Caco-2 (cell line): ENCODE measurements at regions not wholly inside any gene's neighbourhood (a gene's known extent, or its start where the extent isn't known, plus 50 kb on each side); places are given as distances from the start of the nearest gene placed in this dataset.

ENCODE experiments used
- BruUV-seq: library from RNA; stranded (reverse); fragments of 400-500 nt; replicated peaks from 2 replicates; lab custom pipeline; 2021; lab: Mats Ljungman, UMichigan
- CTCF ChIA-PET: fragments of 300-600 bp; sonication (Branson Sonifier 250); formaldehyde crosslinking; loops from one replicate; lab custom pipeline; 2022; ENCODE audit warnings: antibody characterized with exemption; lab: Charles Lee
- POLR2A ChIA-PET: fragments of 300-600 bp; sonication (Branson Sonifier 250); formaldehyde crosslinking; loops from one replicate; lab custom pipeline; 2022; ENCODE audit warnings: antibody characterized with exemption; lab: Charles Lee
- DNase-seq, 2 experiments: peaks; one replicate each; pipeline versions ENCODE4 v3.0.0 to v3.0.0-alpha.2; 2020 to 2022
- H3K27me3 ChIP-seq: replicated peaks from 2 replicates; pipeline ENCODE4 v1.6.0; 2011; ENCODE audit warnings: low read length; ENCODE audit not compliant: control insufficient read depth, insufficient read depth
- H3K36me3 ChIP-seq: 2 replicates; pipeline ENCODE4 v1.5.1; 2011; ENCODE audit warnings: low read length; ENCODE audit not compliant: control insufficient read depth, insufficient read depth
- H3K4me1 ChIP-seq: fragments of 250-450 bp; sonication (Bioruptor Pico); 2 replicates; pipeline ENCODE4 v1.5.1; 2020; ENCODE audit warnings: mild to moderate bottlenecking
- H3K4me3 ChIP-seq: 2 replicates; pipeline ENCODE4 v1.5.1; 2011; ENCODE audit warnings: low read depth, mild to moderate bottlenecking, control low read depth, low read length
- H3K9me3 ChIP-seq: fragments of 250-450 bp; sonication (Bioruptor Pico); 2 replicates; pipeline ENCODE4 v1.5.1; 2020; ENCODE audit warnings: mild to moderate bottlenecking, moderate library complexity
- H3K27ac Mint-ChIP-seq: one replicate; pipeline ENCODE4 v1.8.0; 2022; ENCODE audit warnings: mixed read lengths; ENCODE audit not compliant: unreplicated experiment
- H3K27me3 Mint-ChIP-seq: one replicate; pipeline ENCODE4 v1.8.0; 2022; ENCODE audit warnings: mixed read lengths; ENCODE audit not compliant: insufficient read depth, unreplicated experiment
- H3K36me3 Mint-ChIP-seq: one replicate; pipeline ENCODE4 v1.8.0; 2022; ENCODE audit warnings: mild to moderate bottlenecking, mixed read lengths; ENCODE audit not compliant: insufficient read depth, unreplicated experiment
- H3K4me1 Mint-ChIP-seq: one replicate; pipeline ENCODE4 v1.8.0; 2022; ENCODE audit warnings: low read depth, mixed read lengths; ENCODE audit not compliant: unreplicated experiment
- H3K4me3 Mint-ChIP-seq: one replicate; pipeline ENCODE4 v1.8.0; 2022; ENCODE audit warnings: mild to moderate bottlenecking, moderate library complexity, mixed read lengths; ENCODE audit not compliant: unreplicated experiment
- H3K9me3 Mint-ChIP-seq: one replicate; pipeline ENCODE4 v1.8.0; 2022; ENCODE audit warnings: mixed read lengths; ENCODE audit not compliant: unreplicated experiment
- CTCF ChIP-seq, 2 experiments: fragments of 200-600 bp in 1 of 2; IDR thresholded peaks; 1 replicate in 1 of 2; 2 replicates in 1 of 2; pipeline versions ENCODE4 v1.5.1 to v1.8.0; 2011 to 2022; ENCODE audit warnings: antibody characterized with exemption in 1 of 2, control low read depth in 1 of 2, inconsistent platforms in 1 of 2, low read depth in 1 of 2, low read length in 1 of 2, mild to moderate bottlenecking in 1 of 2, moderate library complexity in 1 of 2; ENCODE audit not compliant: insufficient read depth in 1 of 2, severe bottlenecking in 1 of 2, unreplicated experiment in 1 of 2
- intact Hi-C: fragments of 100-400 bp; cut with micrococcal nuclease; formaldehyde crosslinking; loops from one replicate; pipeline ENCODE4 v1.10.0; 2022; ENCODE audit not compliant: unreplicated experiment

- H3K4me3 Mint-ChIP-seq = no peak overlapping the region
- no peaks in the 10 kb centered on the region for H3K9me3 Mint-ChIP-seq
- BruUV-seq = no TSS peak
- Histone ChIP-seq H3K27me3 (no peaks in the 10 kb centered on the region), H3K4me3 (no peak overlapping the region), H3K36me3 (no peaks in the 10 kb centered on the region), H3K9me3 (no peaks in the 10 kb centered on the region), H3K4me1 (no peaks in the 10 kb centered on the region)
- H3K4me1 Mint-ChIP-seq = no peaks in the 10 kb centered on the region
- ChIA-PET POLR2A (no interaction called here), CTCF (no interaction called here)
- H3K27ac Mint-ChIP-seq = no peak overlapping the region
- no peaks in the 10 kb centered on the region for H3K27me3 Mint-ChIP-seq
- no peak for TF ChIP-seq CTCF (IDR thresholded peaks at IDR 0.05; ENCODE audit: insufficient read depth in 1 of 2, low read depth in 1 of 2, low read length in 1 of 2, severe bottlenecking in 1 of 2, unreplicated experiment in 1 of 2)
- no peak for DNase-seq
- H3K36me3 Mint-ChIP-seq = no peaks in the 10 kb centered on the region
- intact Hi-C loops = no loop called here
Observed at GRCh38 chr6:81307651-81308214, 444.7 kb downstream of the TENT5A start.

- intact Hi-C loops = no loop called here
- H3K27ac Mint-ChIP-seq = no peak overlapping the region
- no peak overlapping the region for H3K4me3 Mint-ChIP-seq
- Histone ChIP-seq H3K9me3 (no peaks in the 10 kb centered on the region), H3K27me3 (no peaks in the 10 kb centered on the region), H3K36me3 (no peaks in the 10 kb centered on the region), H3K4me3 (no peak overlapping the region), H3K4me1 (no peaks in the 10 kb centered on the region)
- no peaks in the 10 kb centered on the region for H3K4me1 Mint-ChIP-seq
- no peaks in the 10 kb centered on the region for H3K36me3 Mint-ChIP-seq
- ChIA-PET CTCF (no interaction called here), POLR2A (no interaction called here)
- H3K27me3 Mint-ChIP-seq = no peaks in the 10 kb centered on the region
- H3K9me3 Mint-ChIP-seq = no peaks in the 10 kb centered on the region
- no TSS peak for BruUV-seq
- no peak for DNase-seq
- TF ChIP-seq CTCF (IDR thresholded peaks at IDR 0.05; ENCODE audit: insufficient read depth in 1 of 2, low read depth in 1 of 2, low read length in 1 of 2, severe bottlenecking in 1 of 2, unreplicated experiment in 1 of 2) = no peak
Observed at GRCh38 chr6:81304466-81304865, 448.0 kb downstream of the TENT5A start.

GRCh38 chr6:81300961-81301360 is 451.5 kb downstream of the TENT5A start:
- Histone ChIP-seq H3K9me3 (no peaks in the 10 kb centered on the region), H3K36me3 (no peaks in the 10 kb centered on the region), H3K27me3 (no peaks in the 10 kb centered on the region), H3K4me3 (no peak overlapping the region), H3K4me1 (no peaks in the 10 kb centered on the region)
- ChIA-PET POLR2A (no interaction called here), CTCF (no interaction called here)
- Mint-ChIP-seq H3K4me1 (no peaks in the 10 kb centered on the region), H3K27me3 (no peaks in the 10 kb centered on the region), H3K4me3 (no peak overlapping the region), H3K36me3 (no peaks in the 10 kb centered on the region), H3K27ac (no peak overlapping the region), H3K9me3 (no peaks in the 10 kb centered on the region)
- no peak for DNase-seq
- TF ChIP-seq CTCF (IDR thresholded peaks at IDR 0.05; ENCODE audit: insufficient read depth in 1 of 2, low read depth in 1 of 2, low read length in 1 of 2, severe bottlenecking in 1 of 2, unreplicated experiment in 1 of 2) = no peak
- BruUV-seq = no TSS peak
- intact Hi-C loops = no loop called here
